ENCODE measurements at regions not wholly inside any gene's neighbourhood (a gene's known extent, or its start where the extent isn't known, plus 50 kb on each side); places are given as distances from the start of the nearest gene placed in this dataset.
"Not testable (repeated sequence)": the region's sequence is repeated elsewhere in the genome, so short reads cannot be mapped to it uniquely, and the experiment has no call there.

DNA sequence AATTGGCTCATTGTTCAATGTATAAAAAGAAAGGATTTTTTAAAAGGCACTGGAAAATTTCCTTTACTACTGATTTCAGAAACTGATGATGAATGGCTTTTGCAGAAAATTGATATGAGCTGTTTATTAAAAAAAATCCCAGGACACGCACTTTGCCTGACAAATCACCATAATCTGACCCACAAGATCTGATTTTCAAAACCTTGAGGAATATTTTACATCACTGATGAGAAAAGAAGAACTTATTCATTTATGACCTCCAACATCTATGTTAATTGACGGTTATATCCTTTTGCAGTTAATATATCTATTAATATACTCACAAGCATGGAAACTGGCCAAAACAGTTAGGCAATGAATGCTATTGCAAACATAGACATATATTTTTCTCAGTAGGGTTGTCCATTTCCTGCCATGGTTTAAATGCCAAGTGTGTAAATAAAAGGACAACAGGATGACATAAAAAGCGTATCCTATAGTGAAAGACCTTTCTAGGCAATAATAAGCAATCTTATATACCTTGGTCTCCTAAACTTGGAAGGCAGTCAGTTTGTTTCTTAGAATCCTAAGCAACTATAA lies 109.7 kb upstream of the SLC7A14 start:
- in situ Hi-C loops (cut with MboI; ENCODE audit: low pct_unique_long_range_greater_than_20kb, low sequenced_read_pairs), result no loop called here
- DNase-seq, result no peak

DNA sequence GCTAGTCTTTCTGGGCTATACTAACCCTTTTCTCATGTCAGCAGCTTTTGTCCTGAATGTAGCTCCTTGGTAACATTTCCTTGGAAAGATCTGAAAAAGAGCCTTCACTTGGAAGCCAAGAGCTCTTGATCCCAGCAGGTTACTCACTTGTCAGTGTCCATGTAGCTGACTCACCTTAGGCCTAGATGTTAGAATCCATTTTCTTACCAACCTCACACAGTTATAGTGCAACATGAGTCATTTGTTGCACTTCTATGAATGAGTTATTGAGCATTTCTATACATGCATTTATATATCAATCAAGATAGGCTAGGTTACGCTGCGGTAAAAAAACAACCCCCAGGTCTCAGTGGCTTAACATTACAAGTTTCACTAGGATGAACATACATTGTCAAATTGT lies 106.8 kb upstream of the SLC7A14 start:
- in situ Hi-C loops (cut with MboI; ENCODE audit: low pct_unique_long_range_greater_than_20kb, low sequenced_read_pairs), result no loop called here
- no peak for DNase-seq

- no peak for DNase-seq
- in situ Hi-C loops (cut with MboI; ENCODE audit: low pct_unique_long_range_greater_than_20kb, low sequenced_read_pairs), result no loop called here
Measured at GRCh38 chr3:170690661-170690981, 104.7 kb upstream of the SLC7A14 start.

DNA sequence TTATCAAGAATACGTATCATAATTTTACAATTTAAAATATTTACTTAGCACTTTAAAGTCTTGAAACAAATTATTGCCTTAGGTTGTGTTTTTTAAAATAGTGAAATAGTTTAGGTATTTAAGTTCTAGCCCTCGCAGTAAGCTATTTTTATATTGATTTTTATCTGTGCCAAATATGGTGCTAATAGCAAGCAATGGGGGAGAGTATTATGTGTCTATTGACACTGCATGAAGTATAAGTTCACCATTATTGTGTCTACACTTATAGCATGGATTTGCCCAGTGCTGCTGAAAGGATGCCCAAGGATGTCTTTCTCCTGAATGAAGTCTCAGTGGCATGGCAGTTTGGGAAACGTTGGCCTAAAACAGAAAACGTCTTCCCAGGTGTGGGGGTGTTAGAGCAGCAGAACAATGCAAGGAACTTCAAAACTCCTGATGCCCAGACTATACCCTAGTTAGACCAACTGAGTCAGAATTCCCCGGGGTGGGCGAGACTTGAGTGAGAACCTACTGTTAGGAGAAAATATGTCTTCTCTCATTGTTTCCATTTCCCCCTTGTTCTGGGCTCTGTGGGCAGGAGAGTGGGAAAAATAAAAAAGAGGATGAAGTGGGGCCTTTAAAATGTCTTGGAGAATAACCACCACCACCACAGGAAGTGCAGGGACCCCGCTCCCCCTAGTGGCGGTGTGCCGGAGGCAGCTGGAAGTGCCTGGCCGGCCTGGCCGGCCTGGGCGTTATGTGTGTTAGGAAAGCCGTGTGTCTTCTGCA lies 104.2 kb upstream of the SLC7A14 start:
- DNase-seq, result peak; percentile 59
- in situ Hi-C loops (cut with MboI; ENCODE audit: low pct_unique_long_range_greater_than_20kb, low sequenced_read_pairs), result no loop called here

- DNase-seq, result no peak
- in situ Hi-C loops (cut with MboI; ENCODE audit: low pct_unique_long_range_greater_than_20kb, low sequenced_read_pairs), result no loop called here
Measured at GRCh38 chr3:170689296-170689829, 103.5 kb upstream of the SLC7A14 start.

DNA sequence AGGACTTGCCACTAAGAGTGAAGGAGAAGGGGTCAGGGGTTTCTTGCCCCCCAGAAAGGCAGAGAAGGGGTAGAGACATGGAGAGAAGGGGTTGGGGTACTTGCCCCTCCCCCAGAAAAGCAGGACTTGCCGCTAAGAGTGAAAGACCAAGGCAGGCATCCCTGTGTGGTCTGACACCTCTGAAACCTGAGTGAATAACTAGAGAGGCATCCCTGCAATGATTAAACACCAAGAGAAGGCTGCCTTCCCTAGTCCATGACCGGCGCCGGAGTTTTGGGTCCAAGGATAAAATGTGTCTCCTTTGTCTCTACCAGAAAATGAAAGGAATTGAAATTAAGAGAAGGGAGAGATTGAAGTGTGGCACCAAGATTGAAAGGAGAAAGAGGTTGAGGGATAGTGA lies 102.3 kb upstream of the SLC7A14 start:
- DNase-seq; in situ Hi-C loops (cut with MboI; ENCODE audit: low pct_unique_long_range_greater_than_20kb, low sequenced_read_pairs): not testable (repeated sequence)

GRCh38 chr3:170680593-170680992 lies 94.7 kb upstream of the SLC7A14 start:
- in situ Hi-C loops (cut with MboI; ENCODE audit: low pct_unique_long_range_greater_than_20kb, low sequenced_read_pairs), result no loop called here
- no peak for DNase-seq

- in situ Hi-C loops (cut with MboI; ENCODE audit: low pct_unique_long_range_greater_than_20kb, low sequenced_read_pairs), result no loop called here
- no peak for DNase-seq
Measured at GRCh38 chr3:170679190-170679589, 93.3 kb upstream of the SLC7A14 start.

DNA sequence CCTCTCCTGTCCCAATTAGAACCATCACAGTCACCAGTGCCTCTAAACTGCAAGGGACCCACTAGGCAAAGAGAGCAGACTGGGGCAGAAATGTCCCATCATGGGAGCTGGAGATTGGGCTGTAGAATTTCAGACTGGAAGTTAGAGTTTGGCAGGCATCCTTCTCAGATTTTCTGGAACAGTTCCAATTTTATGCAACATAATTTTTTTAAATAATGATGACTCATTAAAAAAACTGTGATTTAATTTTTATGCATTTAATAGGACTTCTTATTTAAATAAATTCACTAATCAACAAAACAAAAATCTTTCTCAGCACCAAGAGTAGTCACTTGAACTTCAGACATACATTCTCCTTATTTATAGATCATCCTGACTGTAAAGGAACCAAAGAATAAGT lies 84.6 kb upstream of the SLC7A14 start:
- in situ Hi-C loops (cut with MboI; ENCODE audit: low pct_unique_long_range_greater_than_20kb, low sequenced_read_pairs), result no loop called here
- DNase-seq, result no peak

DNA sequence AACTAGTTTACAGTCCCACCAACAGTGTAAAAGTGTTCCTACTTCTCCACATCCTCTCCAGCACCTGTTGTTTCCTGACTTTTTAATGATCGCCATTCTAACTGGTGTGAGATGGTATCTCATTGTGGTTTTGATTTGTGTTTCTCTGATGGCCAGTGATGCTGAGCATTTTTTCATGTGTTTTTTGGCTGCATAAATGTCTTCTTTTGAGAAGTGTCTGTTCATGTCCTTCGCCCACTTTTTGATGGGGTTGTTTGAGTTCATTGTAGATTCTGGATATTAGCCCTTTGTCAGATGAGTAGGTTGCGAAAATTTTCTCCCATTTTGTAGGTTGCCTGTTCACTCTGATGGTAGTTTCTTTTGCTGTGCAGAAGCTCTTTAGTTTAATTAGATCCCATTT lies 77.1 kb upstream of the SLC7A14 start:
- DNase-seq; in situ Hi-C loops (cut with MboI; ENCODE audit: low pct_unique_long_range_greater_than_20kb, low sequenced_read_pairs): not testable (repeated sequence)

- in situ Hi-C loops (cut with MboI; ENCODE audit: low pct_unique_long_range_greater_than_20kb, low sequenced_read_pairs), result no loop called here
- peak; percentile 16 for DNase-seq
Measured at GRCh38 chr3:170660139-170660538, 74.3 kb upstream of the SLC7A14 start.

DNA sequence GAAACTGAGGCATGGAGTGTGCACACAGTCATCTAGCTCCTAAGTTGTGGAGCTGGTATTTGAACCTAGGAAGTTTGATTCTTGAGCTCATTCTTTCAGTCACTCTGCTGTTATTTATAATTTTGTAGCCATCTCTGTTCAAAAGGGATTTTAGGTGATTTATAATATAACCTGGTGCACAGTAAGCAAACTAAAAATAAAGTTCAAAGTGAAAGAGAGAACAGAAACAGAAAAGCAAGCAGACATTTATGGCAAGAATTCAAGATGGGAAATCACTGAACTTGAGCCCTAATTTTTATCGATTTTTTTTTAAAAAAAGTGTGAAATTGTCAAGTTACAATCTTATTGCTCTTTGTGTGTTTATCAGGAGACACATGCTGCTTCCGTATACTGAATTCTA lies 71.4 kb upstream of the SLC7A14 start:
- DNase-seq, result no peak
- in situ Hi-C loops (cut with MboI; ENCODE audit: low pct_unique_long_range_greater_than_20kb, low sequenced_read_pairs), result no loop called here

GRCh38 chr3:170656284-170656683 lies 70.4 kb upstream of the SLC7A14 start:
- DNase-seq, result no peak
- in situ Hi-C loops (cut with MboI; ENCODE audit: low pct_unique_long_range_greater_than_20kb, low sequenced_read_pairs), result no loop called here

DNA sequence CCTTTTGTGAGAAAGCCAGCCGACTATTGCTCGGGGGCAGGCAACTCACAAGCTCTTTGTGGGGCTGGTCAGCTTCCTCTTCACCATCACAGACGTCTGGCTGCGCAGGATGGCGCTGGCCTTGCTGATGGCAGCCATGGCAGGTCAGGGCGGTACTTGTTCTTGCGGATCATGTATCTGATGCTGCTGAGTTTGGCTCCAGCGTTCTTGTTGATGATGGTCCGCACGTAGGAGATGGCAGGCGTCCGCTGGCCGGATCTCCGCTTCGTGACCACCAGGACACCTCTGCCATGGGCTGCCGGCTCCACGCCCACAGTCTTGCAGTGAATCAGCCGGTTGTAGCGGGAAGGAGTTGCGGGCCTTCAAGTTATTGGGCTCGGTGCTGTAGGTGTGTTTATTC lies 67.9 kb upstream of the SLC7A14 start:
- in situ Hi-C loops (cut with MboI; ENCODE audit: low pct_unique_long_range_greater_than_20kb, low sequenced_read_pairs), result no loop called here
- DNase-seq, result no peak

DNA sequence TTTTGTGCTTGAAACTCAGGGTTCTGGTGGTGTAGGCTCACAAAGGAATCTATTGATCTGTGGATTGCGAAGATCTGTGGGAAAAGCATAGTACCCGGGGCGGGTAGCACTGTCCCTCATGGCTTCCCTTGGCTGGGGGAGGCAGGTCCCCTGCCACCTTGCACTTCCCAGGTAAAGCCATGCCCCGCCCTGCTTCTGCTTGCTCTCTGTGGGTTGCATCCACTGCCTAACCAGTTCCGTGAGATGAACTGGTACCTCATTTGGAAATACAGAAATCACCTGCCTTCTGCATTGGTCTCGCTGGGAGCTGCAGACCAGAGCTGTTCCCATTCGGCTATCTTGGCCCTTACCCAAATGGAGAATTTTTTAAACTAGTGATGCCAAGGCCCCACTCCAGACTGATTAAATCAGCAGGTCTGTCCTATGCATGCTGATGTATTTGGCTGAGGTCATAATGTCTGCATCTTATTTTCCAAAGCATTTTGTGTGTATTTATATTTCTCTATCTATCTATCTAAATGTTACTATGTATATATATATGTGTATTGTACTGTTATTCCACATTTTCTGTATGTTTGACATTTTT lies 65.5 kb upstream of the SLC7A14 start:
- in situ Hi-C loops (cut with MboI; ENCODE audit: low pct_unique_long_range_greater_than_20kb, low sequenced_read_pairs), result no loop called here

DNA sequence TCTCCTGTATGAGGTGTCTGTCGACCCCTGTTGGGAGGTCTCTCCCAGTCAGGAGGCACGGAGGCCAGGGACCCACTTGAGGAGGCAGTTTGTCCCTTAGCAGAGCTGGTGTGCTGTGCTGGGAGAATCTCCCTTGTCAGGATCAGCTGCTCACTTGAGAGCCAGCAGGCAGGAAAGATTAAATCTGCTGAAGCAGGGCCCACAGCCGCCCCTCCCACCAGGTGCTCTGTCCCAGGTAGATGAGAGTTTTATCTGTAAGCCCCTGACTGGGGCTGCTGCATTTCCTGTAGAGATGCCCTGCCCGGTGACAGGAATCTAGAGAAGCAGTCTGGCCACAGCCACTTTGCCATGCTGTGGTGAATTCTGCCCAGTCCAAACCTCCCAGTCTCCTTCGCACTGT lies 64.7 kb upstream of the SLC7A14 start:
- DNase-seq; in situ Hi-C loops (cut with MboI; ENCODE audit: low pct_unique_long_range_greater_than_20kb, low sequenced_read_pairs): not testable (repeated sequence)

More for the DNA sequence above, 65.5 kb upstream of the SLC7A14 start:
- DNase-seq, result no peak

DNA sequence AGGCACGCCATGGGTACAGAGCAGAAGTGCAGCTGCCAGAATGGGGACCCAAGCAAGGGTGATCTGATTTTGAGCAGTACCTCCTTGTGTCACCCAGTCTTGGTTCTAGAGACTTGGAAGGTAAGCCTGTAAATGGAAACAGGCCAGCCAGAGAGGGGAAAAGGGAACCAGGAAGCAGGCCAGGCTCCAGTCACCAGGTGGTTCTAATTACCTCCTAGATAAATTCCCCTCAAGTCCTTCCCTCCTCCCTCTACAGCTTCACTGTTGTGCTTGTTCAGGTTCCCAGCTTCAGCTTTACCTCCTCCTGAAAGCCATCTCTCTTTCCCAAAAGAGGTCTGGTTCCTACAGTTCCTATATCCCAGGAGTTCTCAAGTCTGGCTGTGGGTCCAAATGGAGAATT lies 58.8 kb upstream of the SLC7A14 start:
- in situ Hi-C loops (cut with MboI; ENCODE audit: low pct_unique_long_range_greater_than_20kb, low sequenced_read_pairs), result no loop called here
- DNase-seq, result no peak

GRCh38 chr3:170643831-170644230 lies 58.0 kb upstream of the SLC7A14 start:
- no peak for DNase-seq
- in situ Hi-C loops (cut with MboI; ENCODE audit: low pct_unique_long_range_greater_than_20kb, low sequenced_read_pairs), result no loop called here

DNA sequence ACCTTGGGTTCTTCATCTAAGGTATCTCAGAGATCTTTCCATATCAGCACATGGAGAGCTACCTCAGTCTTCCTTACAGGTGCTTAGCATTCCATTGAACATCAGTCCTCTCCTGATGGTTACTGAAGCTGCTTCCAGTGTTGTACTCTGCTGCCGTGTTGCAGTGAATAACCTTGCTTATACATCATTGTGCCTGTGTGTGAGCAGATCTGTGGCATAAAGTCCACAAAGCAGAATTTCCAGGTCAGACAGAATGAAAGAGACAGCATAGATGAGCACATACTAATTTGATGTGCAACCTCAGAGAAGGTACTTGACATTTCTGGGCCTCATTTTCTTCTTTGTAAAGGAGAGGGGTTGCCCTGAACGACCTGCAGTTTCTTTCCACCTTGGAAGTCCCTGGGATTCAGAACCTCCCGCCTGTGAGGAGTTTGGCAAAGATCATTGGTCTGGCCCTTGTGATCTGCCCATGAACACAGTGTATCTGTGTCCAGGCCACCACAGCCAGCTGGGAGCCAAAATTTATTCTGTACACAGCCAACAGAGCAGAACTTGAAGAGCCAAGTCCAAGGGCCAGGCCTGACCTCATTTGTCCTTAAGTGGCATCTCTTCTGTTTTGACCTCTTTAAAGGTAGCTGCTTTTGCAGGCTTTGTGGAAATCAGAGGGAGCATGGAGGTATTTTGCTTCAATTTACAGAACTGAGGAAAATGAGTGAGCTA lies 57.2 kb upstream of the SLC7A14 start:
- in situ Hi-C loops (cut with MboI; ENCODE audit: low pct_unique_long_range_greater_than_20kb, low sequenced_read_pairs), result no loop called here
- DNase-seq, result no peak

Measured in KBM-7 (cell line).